ENCODE measurements at regions not wholly inside any gene's neighbourhood (a gene's known extent, or its start where the extent isn't known, plus 50 kb on each side); places are given as distances from the start of the nearest gene placed in this dataset.

- no peak for DNase-seq
Observed at GRCh38 chr2:64770781-64771334, 117.1 kb upstream of the SERTAD2 start.

GRCh38 chr2:64771737-64772136 lies 118.0 kb upstream of the SERTAD2 start:
- no peak for DNase-seq

GRCh38 chr2:64773461-64774118 lies 119.9 kb upstream of the SERTAD2 start:
- DNase-seq = no peak

- DNase-seq = no peak
Observed at GRCh38 chr2:64777841-64778240, 124.1 kb upstream of the SERTAD2 start.

GRCh38 chr2:64779117-64779690 lies 125.5 kb upstream of the SERTAD2 start:
- DNase-seq = no peak

- DNase-seq = no peak
Observed at GRCh38 chr2:64780041-64780440, 126.3 kb upstream of the SERTAD2 start.

GRCh38 chr2:64781711-64782390 lies 128.1 kb upstream of the SERTAD2 start:
- no peak for DNase-seq

GRCh38 chr2:64784168-64785061 lies 130.7 kb upstream of the SERTAD2 start:
- no peak for DNase-seq

- DNase-seq = no peak
Observed at GRCh38 chr2:64785245-64785644, 131.5 kb upstream of the SERTAD2 start.

- DNase-seq = no peak
Observed at GRCh38 chr2:64786343-64787018, 132.8 kb upstream of the SERTAD2 start.

GRCh38 chr2:64787019-64787365 lies 133.3 kb upstream of the SERTAD2 start:
- DNase-seq = no peak

- DNase-seq = no peak
Observed at GRCh38 chr2:64787698-64788097, 134.0 kb upstream of the SERTAD2 start.

GRCh38 chr2:64789466-64790320 lies 136.0 kb upstream of the SERTAD2 start:
- DNase-seq = no peak

- no peak for DNase-seq
Observed at GRCh38 chr2:64792300-64792699, 138.6 kb upstream of the SERTAD2 start.

- DNase-seq = no peak
Observed at GRCh38 chr2:64792995-64793639, 139.4 kb upstream of the SERTAD2 start.

- DNase-seq = no peak
Observed at GRCh38 chr2:64793701-64794100, 140.0 kb upstream of the SERTAD2 start.

GRCh38 chr2:64794426-64794995 lies 140.8 kb upstream of the SERTAD2 start:
- DNase-seq = no peak

GRCh38 chr2:64795024-64795592 lies 141.4 kb upstream of the SERTAD2 start:
- no peak for DNase-seq

- no peak for DNase-seq
Observed at GRCh38 chr2:64796926-64797325, 143.2 kb upstream of the SERTAD2 start.

GRCh38 chr2:64797881-64798575 lies 144.3 kb upstream of the SERTAD2 start:
- no peak for DNase-seq

Data from activated gamma-delta T cell treated with Interleukin-2 at 50 U/mL for 16 hours (primary cell).